GM23248 (cell line): ENCODE measurements at regions not wholly inside any gene's neighbourhood (a gene's known extent, or its start where the extent isn't known, plus 50 kb on each side); places are given as distances from the start of the nearest gene placed in this dataset.
"Not testable (repeated sequence)": the region's sequence is repeated elsewhere in the genome, so short reads cannot be mapped to it uniquely, and the experiment has no call there.

Experiments
- EZH2 ChIP-seq: fragments of 200-600 bp; sonication (generic); IDR thresholded peaks from 2 replicates; pipeline ENCODE4 v1.6.1; 2018; ENCODE audit warnings: antibody characterized with exemption, mild to moderate bottlenecking; ENCODE audit not compliant: insufficient read depth, poor library complexity, severe bottlenecking
- EZH2phosphoT487 ChIP-seq: fragments of 200-600 bp; sonication (generic); IDR thresholded peaks from 2 replicates; pipeline ENCODE4 v1.6.1; 2018; ENCODE audit warnings: antibody characterized with exemption, moderate library complexity, mild to moderate bottlenecking, low read depth; ENCODE audit not compliant: insufficient read depth

GRCh38 chr2:90297701-90298100, 1606.2 kb downstream of the RPIA start:
- not testable (repeated sequence) for TF ChIP-seq EZH2phosphoT487, EZH2
